ENCODE measurements at regions not wholly inside any gene's neighbourhood (a gene's known extent, or its start where the extent isn't known, plus 50 kb on each side); places are given as distances from the start of the nearest gene placed in this dataset.

- H3K27me3 ChIP-seq (ENCODE audit: insufficient read depth, low read depth, low read length): no peaks in the 10 kb centered on the region
- no peaks in the 10 kb centered on the region for H3K79me2 ChIP-seq (replicated peaks; ENCODE audit: insufficient read depth, low read length)
- H2AFZ ChIP-seq (ENCODE audit: low read depth, low read length): no peak overlapping the region
- H3K4me3 ChIP-seq (ENCODE audit: low read length): no peak overlapping the region
- H4K20me1 ChIP-seq (ENCODE audit: insufficient read depth): no peaks in the 10 kb centered on the region
- H3K9me2 ChIP-seq (ENCODE audit: insufficient read depth, low read length): no peaks in the 10 kb centered on the region
- no peak for TF ChIP-seq CTCF (IDR thresholded peaks at IDR 0.05; ENCODE audit: poor library complexity, severe bottlenecking)
- no peak for TF ChIP-seq REST (IDR thresholded peaks at IDR 0.05; ENCODE audit: borderline replicate concordance)
- no peak for TF ChIP-seq TAF1 (IDR thresholded peaks at IDR 0.05; ENCODE audit: low read depth)
- no peak for TF ChIP-seq RAD21 (conservative IDR thresholded peaks at IDR 0.05)
- no peak for TF ChIP-seq MXI1 (conservative IDR thresholded peaks at IDR 0.05; ENCODE audit: poor library complexity, severe bottlenecking)
- TF ChIP-seq POLR2AphosphoS5 (IDR thresholded peaks at IDR 0.05): no peak
- TF ChIP-seq EZH2 (IDR thresholded peaks at IDR 0.05; ENCODE audit: borderline replicate concordance, insufficient read depth, low read length, poor library complexity, severe bottlenecking): no peak
- TF ChIP-seq SMC3 (conservative IDR thresholded peaks at IDR 0.05; ENCODE audit: poor library complexity): no peak
- TF ChIP-seq EP300 (conservative IDR thresholded peaks at IDR 0.05; ENCODE audit: poor library complexity, severe bottlenecking): no peak
- no peak overlapping the region for H3K27ac ChIP-seq (ENCODE audit: low read length)
- no peaks in the 10 kb centered on the region for H3F3A ChIP-seq (ENCODE audit: insufficient read depth, low read length, poor library complexity, severe bottlenecking)
- H3K4me2 ChIP-seq (ENCODE audit: low read length): no peak overlapping the region
- no peaks in the 10 kb centered on the region for H3K9me3 ChIP-seq (ENCODE audit: low read length)
- no peak overlapping the region for H3K9ac ChIP-seq (ENCODE audit: low read length)
- H3K36me3 ChIP-seq (ENCODE audit: insufficient read depth, low read length): no peaks in the 10 kb centered on the region
Measured at GRCh38 chr4:133389029-133389428, 239.9 kb downstream of the PCDH10 start.

DNA sequence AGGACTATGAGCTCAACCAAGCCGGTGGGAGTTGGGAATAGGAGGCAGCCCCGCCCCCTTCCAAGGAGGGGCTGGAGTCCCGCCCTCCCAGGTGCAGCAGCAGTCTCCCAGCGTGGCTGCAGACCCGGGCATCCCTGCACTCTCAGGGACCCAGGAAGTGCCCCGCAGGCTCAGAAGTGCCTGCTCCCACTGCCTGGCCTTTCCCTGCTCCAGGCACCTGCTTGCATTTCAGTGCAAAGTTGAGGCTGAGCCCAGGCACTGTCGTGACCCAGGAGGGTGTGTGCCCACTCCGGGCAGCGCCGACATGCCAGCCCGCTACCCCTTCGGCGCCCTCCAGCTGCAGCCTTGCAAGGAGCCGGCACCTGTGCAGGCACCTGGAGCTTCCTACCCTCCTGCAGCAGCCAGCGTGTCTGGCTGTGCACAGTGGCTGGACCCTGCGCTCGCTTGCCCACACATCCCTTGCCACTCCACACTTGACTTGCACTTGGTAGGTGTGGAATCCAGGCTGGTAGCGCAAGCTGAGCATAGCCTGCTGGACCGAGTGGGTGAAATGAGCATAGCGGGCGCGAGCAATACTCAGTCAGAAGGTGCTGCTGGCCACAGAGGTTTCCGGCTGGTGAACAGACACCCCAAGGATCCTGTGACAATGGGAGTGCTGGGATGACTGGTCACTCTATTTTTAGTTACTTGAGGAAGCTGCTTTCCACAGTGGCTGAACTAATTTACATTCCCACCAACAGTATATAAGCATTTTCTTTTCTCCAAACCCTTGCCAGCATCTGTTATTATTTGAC lies 236.3 kb downstream of the PCDH10 start:
- Histone ChIP-seq H2AFZ (ENCODE audit: low read depth, low read length) (no peak overlapping the region), H3K27ac (ENCODE audit: low read length) (no peak overlapping the region), H3K9me2 (ENCODE audit: insufficient read depth, low read length) (no peaks in the 10 kb centered on the region), H3K27me3 (ENCODE audit: insufficient read depth, low read depth, low read length) (no peaks in the 10 kb centered on the region), H3K4me3 (ENCODE audit: low read length) (no peak overlapping the region), H3K4me2 (ENCODE audit: low read length) (no peak overlapping the region), H3K9me3 (ENCODE audit: low read length) (no peaks in the 10 kb centered on the region), H4K20me1 (ENCODE audit: insufficient read depth) (no peaks in the 10 kb centered on the region), H3K36me3 (ENCODE audit: insufficient read depth, low read length) (no peaks in the 10 kb centered on the region), H3F3A (ENCODE audit: insufficient read depth, low read length, poor library complexity, severe bottlenecking) (no peaks in the 10 kb centered on the region), H3K9ac (ENCODE audit: low read length) (no peak overlapping the region), H3K79me2 (replicated peaks; ENCODE audit: insufficient read depth, low read length) (no peaks in the 10 kb centered on the region)
- no peak for TF ChIP-seq RAD21 (conservative IDR thresholded peaks at IDR 0.05)
- no peak for TF ChIP-seq EP300 (conservative IDR thresholded peaks at IDR 0.05; ENCODE audit: poor library complexity, severe bottlenecking)
- TF ChIP-seq EZH2 (IDR thresholded peaks at IDR 0.05; ENCODE audit: borderline replicate concordance, insufficient read depth, low read length, poor library complexity, severe bottlenecking): no peak
- TF ChIP-seq TAF1 (IDR thresholded peaks at IDR 0.05; ENCODE audit: low read depth): no peak
- no peak for TF ChIP-seq CTCF (IDR thresholded peaks at IDR 0.05; ENCODE audit: poor library complexity, severe bottlenecking)
- no peak for TF ChIP-seq POLR2AphosphoS5 (IDR thresholded peaks at IDR 0.05)
- no peak for TF ChIP-seq SMC3 (conservative IDR thresholded peaks at IDR 0.05; ENCODE audit: poor library complexity)

Measured in neural cell (in vitro differentiated cells).